ENCODE measurements at regions not wholly inside any gene's neighbourhood (a gene's known extent, or its start where the extent isn't known, plus 50 kb on each side); places are given as distances from the start of the nearest gene placed in this dataset.

GRCh38 chr16:73202161-73202729 is 154.3 kb upstream of the ZFHX3 start:
- Histone ChIP-seq H3K9me3 (no peaks in the 10 kb centered on the region), H3K4me1 (peaks cover 0 to 38% (median 6%) of the 10 kb centered on the region in 4 donors), H3K27ac (no peak overlapping the region), H3K27me3 (no peaks in the 10 kb centered on the region), H3K36me3 (no peaks in the 10 kb centered on the region), H3K4me3 (no peak overlapping the region)
- no peak for TF ChIP-seq CTCF (IDR thresholded peaks at IDR 0.05)
- TF ChIP-seq POLR2A (IDR thresholded peaks at IDR 0.05) = no peak
- ATAC-seq (peak; percentile 91 to 96 (median 94)), DNase-seq (peak; percentile 67 to 76 (median 71))
- 13% methylated on average over 5 of the region's 5 CpGs for WGBS (ENCODE audit: insufficient coverage, low coverage, low lambda C conversion rate, missing lambda C conversion rate)
- intact Hi-C loops (cut with DNase I) = no loop called here

- intact Hi-C loops (cut with DNase I) = no loop called here
- 63% methylated on average over 4 of the region's 7 CpGs for WGBS (ENCODE audit: insufficient coverage, low coverage, low lambda C conversion rate, missing lambda C conversion rate)
These were observed 151.3 kb upstream of the ZFHX3 start for GRCh38 chr16:73199214-73199613.

GRCh38 chr16:73198481-73198880 is 150.6 kb upstream of the ZFHX3 start:
- intact Hi-C loops (cut with DNase I) = no loop called here
- Histone ChIP-seq H3K27ac (no peak overlapping the region), H3K27me3 (no peaks in the 10 kb centered on the region), H3K4me1 (peaks cover 0 to 9% (median 0%) of the 10 kb centered on the region in 4 donors), H3K4me3 (no peak overlapping the region), H3K36me3 (no peaks in the 10 kb centered on the region), H3K9me3 (no peaks in the 10 kb centered on the region)
- 77% methylated on average over 5 of the region's 5 CpGs for WGBS (ENCODE audit: insufficient coverage, low coverage, low lambda C conversion rate, missing lambda C conversion rate)
- ATAC-seq = no peak
- DNase-seq = no peak
- no peak for TF ChIP-seq POLR2A (IDR thresholded peaks at IDR 0.05)
- TF ChIP-seq CTCF (IDR thresholded peaks at IDR 0.05) = no peak

More at GRCh38 chr16:73199214-73199613, 151.3 kb upstream of the ZFHX3 start:
- Histone ChIP-seq H3K4me3 (no peak overlapping the region), H3K27me3 (no peaks in the 10 kb centered on the region), H3K36me3 (no peaks in the 10 kb centered on the region), H3K4me1 (peaks cover 0 to 14% (median 0%) of the 10 kb centered on the region in 4 donors), H3K9me3 (no peaks in the 10 kb centered on the region), H3K27ac (no peak overlapping the region)
- no peak for TF ChIP-seq POLR2A (IDR thresholded peaks at IDR 0.05)
- peak in 1 of 4 donors; percentile 5 for TF ChIP-seq CTCF (IDR thresholded peaks at IDR 0.05)
- DNase-seq = no peak
- ATAC-seq = no peak

- WGBS (ENCODE audit: insufficient coverage, low coverage, low lambda C conversion rate, missing lambda C conversion rate) = 79% methylated on average over 2 of the region's 3 CpGs
- ATAC-seq = no peak
- H3K27me3 ChIP-seq = no peaks in the 10 kb centered on the region
These were observed 149.7 kb upstream of the ZFHX3 start for GRCh38 chr16:73197598-73197997.

More at GRCh38 chr16:73197598-73197997, 149.7 kb upstream of the ZFHX3 start:
- TF ChIP-seq POLR2A (IDR thresholded peaks at IDR 0.05) (no peak), CTCF (IDR thresholded peaks at IDR 0.05) (no peak)
- no peak for DNase-seq
- no peak overlapping the region for H3K4me3 ChIP-seq
- peaks cover 0 to 5% (median 0%) of the 10 kb centered on the region in 4 donors for H3K4me1 ChIP-seq
- no peaks in the 10 kb centered on the region for H3K9me3 ChIP-seq
- intact Hi-C loops (cut with DNase I) = no loop called here
- no peak overlapping the region for H3K27ac ChIP-seq
- no peaks in the 10 kb centered on the region for H3K36me3 ChIP-seq

All from right lobe of liver (tissue), 6 donors.